RPMI7951 (cell line): ENCODE measurements at regions not wholly inside any gene's neighbourhood (a gene's known extent, or its start where the extent isn't known, plus 50 kb on each side); places are given as distances from the start of the nearest gene placed in this dataset.

Experiments
- DNase-seq: peaks from one replicate; pipeline ENCODE4 v3.0.0-alpha.2; 2012; ENCODE audit warnings: low read depth

GRCh38 chrX:139290310-139290709 lies 240.2 kb upstream of the F9 start:
- DNase-seq, result peak; percentile 4

- no peak for DNase-seq
Observed at GRCh38 chrX:139287155-139287924, 243.2 kb upstream of the F9 start.

- DNase-seq, result no peak
Observed at GRCh38 chrX:139286342-139286741, 244.2 kb upstream of the F9 start.

GRCh38 chrX:139267851-139268250 lies 262.7 kb upstream of the F9 start:
- no peak for DNase-seq

- no peak for DNase-seq
Observed at GRCh38 chrX:139246295-139246694, 284.2 kb upstream of the F9 start.

GRCh38 chrX:139237141-139237540 lies 293.4 kb upstream of the F9 start:
- no peak for DNase-seq

- no peak for DNase-seq
Observed at GRCh38 chrX:139234898-139235297, 295.6 kb upstream of the F9 start.

GRCh38 chrX:139224953-139225665 lies 305.4 kb upstream of the F9 start:
- no peak for DNase-seq

- no peak for DNase-seq
Observed at GRCh38 chrX:139222511-139223200, 307.9 kb upstream of the F9 start.

- DNase-seq, result peak; percentile 10
Observed at GRCh38 chrX:139213241-139213709, 317.3 kb upstream of the F9 start.

GRCh38 chrX:139211568-139212182 lies 318.9 kb upstream of the F9 start:
- DNase-seq, result no peak

GRCh38 chrX:139209342-139209741 lies 321.2 kb upstream of the F9 start:
- DNase-seq, result no peak

GRCh38 chrX:139207655-139208054 lies 322.9 kb upstream of the F9 start:
- no peak for DNase-seq

GRCh38 chrX:139206914-139207313 lies 323.6 kb upstream of the F9 start:
- DNase-seq, result no peak

GRCh38 chrX:139204898-139205667 lies 325.5 kb upstream of the F9 start:
- DNase-seq, result no peak

- no peak for DNase-seq
Observed at GRCh38 chrX:139204571-139204897, 326.0 kb upstream of the F9 start.

- DNase-seq, result no peak
Observed at GRCh38 chrX:139203651-139204570, 326.6 kb upstream of the F9 start.

GRCh38 chrX:139202742-139203420 lies 327.7 kb upstream of the F9 start:
- DNase-seq, result no peak

GRCh38 chrX:139201924-139202323 lies 328.6 kb upstream of the F9 start:
- DNase-seq, result no peak

- peak; percentile 1 for DNase-seq
Observed at GRCh38 chrX:139200793-139201192, 329.7 kb upstream of the F9 start.
